COR-L47 (cell line): ENCODE measurements at regions not wholly inside any gene's neighbourhood (a gene's known extent, or its start where the extent isn't known, plus 50 kb on each side); places are given as distances from the start of the nearest gene placed in this dataset.

Source experiments
- DNase-seq: peaks from one replicate; lab custom pipeline; 2025; lab: John Stamatoyannopoulos, UW

- DNase-seq = no peak
These were observed 269.6 kb downstream of the PARN start for GRCh38 chr16:14360326-14361037.

GRCh38 chr16:14358697-14359305 is 271.3 kb downstream of the PARN start:
- DNase-seq = no peak

DNA sequence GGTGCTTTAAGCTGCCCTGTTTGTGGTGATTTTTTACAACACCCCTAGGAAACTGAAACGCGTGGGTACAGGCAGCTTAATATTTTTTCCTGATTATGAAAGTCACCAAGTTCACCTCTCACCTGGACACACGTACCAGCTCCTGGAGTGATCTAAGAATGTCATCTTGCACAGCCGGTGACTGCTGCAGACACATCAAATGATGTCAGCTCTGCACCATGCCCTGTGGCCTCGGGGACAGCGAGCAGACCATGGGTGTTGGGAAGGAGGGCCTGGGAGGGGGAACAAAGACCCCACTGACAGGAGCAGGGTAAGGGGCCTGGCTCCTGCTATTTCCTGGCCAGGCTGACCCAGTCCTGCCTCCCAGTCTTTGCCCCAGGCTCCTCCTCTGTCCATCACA is 272.7 kb downstream of the PARN start:
- no peak for DNase-seq

DNA sequence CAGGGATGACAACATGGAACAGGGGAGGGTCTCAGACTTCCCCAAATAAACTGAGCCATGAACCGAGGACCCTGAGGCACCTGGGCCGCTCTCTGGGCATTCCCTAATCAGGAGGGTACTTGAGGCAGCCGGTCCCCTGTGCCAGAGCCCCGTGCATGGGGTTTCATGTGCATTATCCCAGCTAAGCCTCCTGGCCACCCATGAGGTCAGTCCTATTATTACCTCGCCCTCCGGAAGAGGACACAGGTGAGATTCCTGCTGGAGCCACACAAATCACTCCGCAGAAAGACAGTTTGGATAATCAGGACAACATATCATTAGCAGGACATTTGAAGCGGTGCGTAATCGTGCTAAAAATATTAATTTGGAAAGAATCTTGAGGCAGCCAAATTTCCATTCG is 274.0 kb downstream of the PARN start:
- DNase-seq = no peak

DNA sequence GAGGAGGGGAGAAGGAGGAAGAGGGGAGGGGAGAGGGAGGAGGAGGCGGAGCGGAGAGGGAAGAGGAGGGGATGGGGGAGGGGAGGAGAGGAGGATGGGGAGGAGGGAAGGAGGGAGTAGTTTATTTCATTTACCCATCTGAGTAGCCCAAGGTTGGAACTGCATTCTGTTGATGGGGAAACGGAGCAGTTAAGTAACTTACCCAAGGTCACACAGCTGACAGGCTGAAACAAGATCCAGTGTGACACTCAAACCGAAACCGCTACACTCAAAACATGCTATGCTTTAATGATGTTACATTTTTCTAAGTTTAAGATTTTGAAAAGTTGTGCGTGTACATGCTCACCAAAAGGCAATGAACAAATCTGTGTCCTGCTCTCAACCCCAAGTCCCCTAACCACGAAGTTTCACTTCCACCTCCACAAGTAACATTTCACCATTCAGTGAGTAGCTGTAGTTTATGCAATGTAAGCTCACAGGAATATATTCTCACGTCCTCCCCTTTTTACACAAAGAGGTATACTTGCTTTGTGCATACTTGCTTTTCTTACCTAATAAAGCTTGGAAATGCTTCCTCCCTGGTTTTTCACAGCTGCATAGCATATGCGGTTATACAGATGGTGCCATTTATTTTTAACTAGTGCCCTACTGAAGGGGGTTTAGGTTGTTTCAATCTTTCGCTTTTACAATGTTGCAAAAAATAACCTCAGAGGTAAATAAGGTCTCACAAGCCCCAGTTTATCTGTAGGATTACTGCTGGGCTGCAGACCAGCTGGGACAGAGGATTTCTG is 275.3 kb downstream of the PARN start:
- no peak for DNase-seq

DNA sequence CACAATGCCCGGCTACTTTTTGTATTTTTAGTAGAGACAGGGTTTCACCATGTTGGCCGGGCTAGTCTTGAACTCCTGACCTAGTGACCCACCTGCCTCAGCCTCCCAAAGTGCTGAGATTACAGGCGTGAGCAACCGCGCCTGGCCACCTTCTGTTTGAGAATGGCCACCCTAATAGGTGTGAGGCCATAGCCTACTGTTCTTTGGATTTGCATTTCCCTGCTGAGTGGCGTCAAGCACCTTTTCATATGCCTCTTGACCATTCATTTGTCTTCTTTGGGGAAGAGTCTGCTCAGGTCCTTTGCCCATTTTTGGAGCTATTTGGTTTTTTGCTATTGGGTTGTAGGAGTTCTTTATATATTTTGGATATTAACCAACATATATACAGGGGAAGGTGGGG is 276.7 kb downstream of the PARN start:
- DNase-seq = no peak

DNA sequence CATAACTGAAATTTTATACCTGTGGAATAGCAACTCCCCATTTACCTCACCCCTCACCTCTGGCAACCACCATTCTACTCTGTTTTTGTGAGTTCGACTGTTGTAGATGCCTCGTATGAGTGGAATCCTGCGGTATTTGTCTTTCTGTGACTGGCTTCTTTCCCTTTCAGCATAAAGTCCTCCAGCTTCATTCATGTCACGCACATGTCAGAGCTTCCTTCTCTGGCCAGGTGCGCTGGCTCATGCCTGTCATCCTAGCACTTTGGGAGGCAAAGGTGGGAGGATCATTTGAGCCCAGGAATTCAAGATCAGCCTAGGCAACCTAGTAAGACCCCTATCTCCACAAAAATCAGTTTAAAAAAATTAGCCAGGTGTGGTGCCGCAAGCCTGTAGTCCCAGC is 278.4 kb downstream of the PARN start:
- DNase-seq = no peak

DNA sequence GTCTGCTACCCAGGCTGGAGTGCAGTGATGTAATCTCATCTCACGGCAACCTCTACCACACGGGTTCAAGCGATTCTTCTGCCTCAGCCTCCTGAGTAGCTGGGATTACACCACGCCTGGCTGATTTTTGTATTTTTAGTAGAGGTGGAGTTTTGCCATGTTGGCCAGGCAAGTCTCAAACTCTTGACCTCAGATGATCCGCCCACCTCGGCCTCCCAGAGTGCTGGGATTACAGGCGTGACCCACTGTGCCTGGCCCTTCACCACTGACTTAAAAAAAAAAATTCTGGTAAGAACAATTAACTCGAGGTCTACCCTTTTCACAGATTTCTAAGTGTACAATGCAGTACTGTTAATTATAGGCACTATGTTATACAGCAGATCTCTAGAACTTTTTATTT is 279.4 kb downstream of the PARN start:
- DNase-seq = no peak

DNA sequence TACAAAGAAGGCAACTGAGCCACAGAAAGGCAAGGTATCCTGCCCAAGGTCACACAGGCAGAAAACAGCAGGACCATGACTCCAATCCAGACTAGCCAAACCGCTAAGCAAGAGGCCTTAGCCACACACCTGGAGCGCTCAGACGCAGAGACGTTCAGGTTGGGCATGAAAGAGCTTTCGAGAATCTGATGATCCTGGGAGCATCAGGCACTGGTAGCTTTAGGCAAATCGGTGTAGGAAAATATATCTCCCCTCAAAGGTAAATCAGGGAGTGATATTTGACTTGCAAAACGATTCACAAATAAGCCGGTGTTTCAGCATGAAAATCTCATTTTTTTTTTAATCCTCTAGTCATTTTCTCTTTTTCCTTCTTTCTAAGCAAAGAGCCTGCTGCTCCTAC is 279.0 kb downstream of the MRTFB start:
- no peak for DNase-seq

DNA sequence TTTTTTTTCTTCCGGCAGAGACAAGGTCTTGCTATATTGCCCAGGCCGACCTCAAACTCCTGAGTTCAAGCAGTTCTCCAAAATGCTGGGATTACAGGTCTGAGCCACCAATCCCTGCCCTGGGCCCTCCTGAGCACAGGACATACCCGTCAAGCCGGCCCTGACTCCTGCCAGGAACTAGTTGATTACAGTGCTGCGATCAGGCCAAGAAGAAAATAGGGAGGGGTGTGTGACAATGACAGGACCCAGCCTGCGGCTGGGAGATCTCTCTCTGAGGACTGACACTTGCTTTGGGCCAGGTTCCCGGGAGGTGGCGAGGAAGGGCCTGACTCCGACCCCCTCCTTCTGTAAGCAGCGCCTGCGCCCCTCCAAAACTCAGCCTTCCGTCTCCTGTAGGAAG is 276.6 kb downstream of the MRTFB start:
- no peak for DNase-seq

DNA sequence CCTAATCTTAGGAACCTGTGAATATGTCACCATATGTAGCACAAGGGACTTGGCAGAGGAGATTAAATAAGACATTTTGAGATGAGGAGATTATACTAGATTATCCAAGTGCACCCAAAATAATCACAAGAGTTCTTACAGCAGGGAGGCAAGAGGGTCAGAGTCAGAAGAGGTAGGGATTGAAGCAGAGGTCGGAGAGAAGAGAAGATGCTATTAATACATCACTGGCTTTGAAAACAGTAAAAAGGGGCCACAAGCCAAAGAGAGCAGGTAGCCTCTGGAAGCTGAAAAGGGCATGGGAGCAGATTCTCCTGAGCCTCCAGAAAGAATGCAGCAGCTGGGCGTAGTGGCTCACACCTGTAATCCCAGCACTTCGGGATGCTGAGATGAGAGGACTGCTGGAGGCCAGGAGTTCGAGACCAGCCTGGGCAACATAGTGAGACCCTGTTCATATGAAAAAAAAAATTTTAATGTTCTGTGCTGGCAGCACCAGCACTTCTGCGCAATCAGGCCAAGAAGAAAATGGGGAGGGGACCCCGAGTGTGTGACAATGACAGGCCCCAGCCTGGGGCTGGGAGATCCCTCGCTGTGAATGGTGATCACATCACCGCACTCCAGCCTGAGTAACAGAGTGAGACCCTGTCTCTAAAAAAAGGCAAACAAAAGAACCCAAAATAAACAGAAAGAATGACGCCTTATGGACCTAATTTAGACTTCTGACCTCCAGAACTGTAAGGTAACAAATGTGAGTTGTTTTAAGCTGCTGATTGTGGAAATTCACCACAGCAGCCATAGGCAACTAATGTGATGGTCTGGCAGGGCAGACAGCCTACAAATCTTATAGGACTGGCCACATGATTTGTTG is 275.4 kb downstream of the MRTFB start:
- DNase-seq = no peak

DNA sequence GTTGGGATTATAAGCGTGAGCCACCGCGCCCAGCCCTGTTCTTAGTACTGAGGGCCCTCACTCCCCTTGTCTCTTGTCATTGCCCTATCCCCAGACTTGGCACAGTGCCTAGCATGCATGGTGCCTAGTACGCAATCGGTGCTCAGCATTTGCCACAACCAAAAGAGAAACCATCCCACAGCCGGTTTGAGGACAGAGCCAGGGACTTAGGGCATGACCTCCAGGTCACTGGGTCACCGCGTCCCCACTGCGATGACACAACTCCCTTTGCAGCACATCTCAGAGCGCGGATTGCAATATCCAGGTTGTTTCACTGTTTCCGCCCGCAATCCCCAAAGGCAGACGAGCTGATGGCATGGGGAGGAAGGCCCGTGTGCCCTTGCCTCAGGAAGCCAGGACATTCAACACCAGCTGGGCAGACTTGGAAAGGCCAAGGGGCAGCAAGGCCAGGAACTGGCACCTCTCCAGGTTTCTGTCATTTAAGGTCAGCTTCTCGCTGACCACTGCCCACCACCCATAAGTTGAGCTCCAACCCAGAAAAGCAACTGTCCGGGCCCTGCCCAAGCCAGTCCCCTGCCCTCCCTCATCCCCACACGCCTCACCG is 274.5 kb downstream of the MRTFB start:
- DNase-seq = no peak

GRCh38 chr16:14344945-14345344 is 273.8 kb downstream of the MRTFB start:
- no peak for DNase-seq

DNA sequence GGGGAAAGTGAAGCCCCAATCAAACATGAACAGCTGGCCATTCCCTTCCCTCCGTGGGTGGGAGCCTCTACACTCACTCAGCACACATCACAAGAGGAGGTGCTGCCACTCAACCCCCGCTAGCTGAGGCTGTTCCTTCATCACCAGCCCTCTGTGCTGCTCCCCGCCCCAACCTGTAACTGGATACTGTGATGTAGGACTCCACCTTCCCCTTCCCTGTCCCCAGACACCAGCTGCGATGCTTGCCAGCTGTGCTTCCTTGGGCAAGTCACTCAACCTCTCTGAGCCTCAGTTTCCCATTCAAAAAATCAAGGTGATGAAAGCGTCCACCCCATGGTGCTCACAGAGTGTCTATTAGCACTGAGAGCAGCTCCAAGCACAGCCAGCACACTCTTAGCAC is 273.2 kb downstream of the MRTFB start:
- DNase-seq = no peak

DNA sequence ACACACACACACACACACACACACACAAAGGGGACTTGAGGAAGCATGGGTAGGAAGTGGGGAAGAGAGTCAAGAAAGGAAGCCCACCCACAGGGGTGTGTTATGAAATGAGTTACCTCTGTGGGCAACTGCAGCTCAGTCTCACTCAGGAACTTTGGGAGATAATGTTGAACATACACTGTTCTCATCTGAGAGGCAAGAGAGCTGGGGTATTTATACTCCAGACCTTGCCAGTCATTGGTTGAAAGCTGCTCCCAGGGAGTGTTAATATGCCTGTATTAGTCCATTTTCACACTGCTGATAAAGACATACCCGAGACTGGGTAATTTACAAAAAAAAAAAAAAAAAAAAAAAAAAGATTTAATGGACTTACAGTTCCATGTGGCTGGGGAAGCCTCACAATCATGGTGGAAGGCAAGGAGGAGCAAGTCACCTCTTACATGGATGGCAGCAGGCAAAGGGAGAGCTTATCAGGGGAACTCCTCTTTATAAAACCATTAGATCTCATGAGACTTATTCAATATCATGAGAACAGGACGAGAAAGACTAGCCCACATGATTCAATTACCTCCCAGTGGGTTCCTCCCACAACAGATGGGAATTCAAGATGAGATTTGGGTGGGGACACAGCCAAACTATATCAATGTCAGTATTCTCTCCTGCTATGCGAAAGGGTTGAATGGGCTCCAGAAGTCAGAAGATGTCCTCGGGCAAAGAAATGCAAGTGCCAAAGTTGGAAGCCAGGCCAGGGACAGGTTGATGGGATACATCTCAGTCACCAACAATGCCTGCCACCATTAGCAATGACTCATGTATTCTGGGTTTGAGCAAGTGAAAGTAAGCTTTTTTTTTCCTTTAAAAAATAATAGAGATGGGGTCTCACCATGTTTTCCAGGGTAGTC is 270.5 kb downstream of the MRTFB start:
- no peak for DNase-seq

DNA sequence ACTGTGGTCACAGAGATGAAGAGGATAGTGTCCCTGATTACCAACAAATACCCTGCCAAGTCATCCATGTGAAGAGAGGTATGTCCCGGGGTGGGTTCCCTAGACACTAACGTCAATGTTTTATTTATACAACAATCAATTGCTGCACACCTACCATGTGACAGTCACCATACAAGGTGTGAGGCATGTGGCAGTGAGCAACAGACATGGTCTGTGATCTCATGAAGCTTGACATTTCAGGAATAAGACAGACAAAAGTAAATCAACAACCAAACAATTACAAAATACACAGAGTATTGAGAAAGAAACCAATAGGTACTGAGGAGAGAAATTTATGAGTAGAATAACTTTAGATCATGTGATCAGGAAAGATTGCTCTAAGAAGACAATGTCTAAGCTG is 268.6 kb downstream of the MRTFB start:
- no peak for DNase-seq

DNA sequence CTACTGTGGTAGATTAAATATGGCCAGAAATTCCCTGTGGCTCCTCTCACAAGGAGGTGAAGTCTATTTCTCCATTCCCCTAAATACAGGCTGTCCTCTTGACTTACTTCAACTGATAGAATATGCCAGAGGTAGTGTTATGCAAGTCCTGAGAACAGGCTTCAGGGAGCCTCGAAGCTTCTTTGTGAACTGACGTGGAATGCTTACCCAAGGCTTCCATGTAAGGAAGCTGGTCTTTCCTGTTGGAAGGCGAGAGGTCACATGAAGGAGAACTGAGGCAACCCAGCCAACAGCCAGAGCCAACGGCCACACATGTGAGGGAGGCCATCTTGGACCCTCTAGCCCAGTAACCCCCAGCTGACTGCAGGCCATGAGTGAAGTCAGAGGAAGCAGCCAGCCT is 267.9 kb downstream of the MRTFB start:
- DNase-seq = no peak

GRCh38 chr16:14338236-14338635 is 267.1 kb downstream of the MRTFB start:
- no peak for DNase-seq

- no peak for DNase-seq
These were observed 266.4 kb downstream of the MRTFB start for GRCh38 chr16:14337303-14338191.

DNA sequence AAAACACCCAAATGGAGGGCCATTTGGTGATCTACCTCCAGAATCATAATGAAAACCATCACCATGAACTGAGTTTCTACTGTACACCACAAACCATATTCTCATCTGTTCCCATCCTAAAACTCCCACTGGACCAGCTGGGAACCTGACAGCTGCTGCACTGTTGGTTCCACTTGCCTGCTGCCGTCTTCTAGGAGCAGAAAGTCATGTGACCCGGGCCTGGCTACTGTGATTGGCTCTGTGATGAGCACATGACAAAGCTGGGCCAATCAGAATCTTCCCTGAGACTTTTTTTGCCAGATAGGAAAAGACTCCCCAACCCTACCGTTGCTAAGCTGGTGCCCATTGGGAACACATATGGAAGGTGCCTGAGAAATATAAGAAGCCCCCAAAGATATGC is 264.2 kb downstream of the MRTFB start:
- DNase-seq = no peak
